Fibroblast of villous mesenchyme (primary cell): ENCODE measurements at regions not wholly inside any gene's neighbourhood (a gene's known extent, or its start where the extent isn't known, plus 50 kb on each side); places are given as distances from the start of the nearest gene placed in this dataset.
"Not testable (repeated sequence)": the region's sequence is repeated elsewhere in the genome, so short reads cannot be mapped to it uniquely, and the experiment has no call there.

Experiments
- DNase-seq: peaks from one replicate; pipeline ENCODE4 v3.0.0-alpha.2; 2010; ENCODE audit warnings: low read depth
- H3K4me3 ChIP-seq: 2 replicates; pipeline ENCODE4 v1.5.1; 2011; ENCODE audit warnings: low read depth, mild to moderate bottlenecking, low read length
- TF ChIP-seq, protein P1 (sequence below): IDR thresholded peaks from 2 replicates; pipeline ENCODE4 v1.5.1; 2012; ENCODE audit warnings: low read depth, mild to moderate bottlenecking, low read length; ENCODE audit not compliant: insufficient read depth

DNA sequence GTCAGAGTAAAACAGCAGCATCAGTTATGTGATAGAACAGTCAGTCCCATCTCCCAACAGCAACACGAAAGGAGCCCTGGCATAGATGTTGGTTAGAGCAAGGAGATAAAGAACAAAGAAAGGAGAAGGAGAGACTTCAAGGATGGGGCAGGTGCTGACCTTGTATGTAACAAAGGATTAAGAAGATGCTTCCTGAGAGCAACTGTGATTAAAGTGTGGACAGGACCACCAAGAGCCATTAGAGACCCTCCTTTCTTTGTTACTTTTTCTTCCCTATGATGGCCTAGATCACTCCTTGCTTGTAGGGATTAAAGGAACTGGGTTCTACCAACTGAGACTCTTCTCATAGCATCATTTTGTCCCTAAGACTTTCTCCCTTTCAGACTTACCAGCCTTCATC lies 75.2 kb upstream of the GPR6 start:
- TF ChIP-seq, protein P1, sequence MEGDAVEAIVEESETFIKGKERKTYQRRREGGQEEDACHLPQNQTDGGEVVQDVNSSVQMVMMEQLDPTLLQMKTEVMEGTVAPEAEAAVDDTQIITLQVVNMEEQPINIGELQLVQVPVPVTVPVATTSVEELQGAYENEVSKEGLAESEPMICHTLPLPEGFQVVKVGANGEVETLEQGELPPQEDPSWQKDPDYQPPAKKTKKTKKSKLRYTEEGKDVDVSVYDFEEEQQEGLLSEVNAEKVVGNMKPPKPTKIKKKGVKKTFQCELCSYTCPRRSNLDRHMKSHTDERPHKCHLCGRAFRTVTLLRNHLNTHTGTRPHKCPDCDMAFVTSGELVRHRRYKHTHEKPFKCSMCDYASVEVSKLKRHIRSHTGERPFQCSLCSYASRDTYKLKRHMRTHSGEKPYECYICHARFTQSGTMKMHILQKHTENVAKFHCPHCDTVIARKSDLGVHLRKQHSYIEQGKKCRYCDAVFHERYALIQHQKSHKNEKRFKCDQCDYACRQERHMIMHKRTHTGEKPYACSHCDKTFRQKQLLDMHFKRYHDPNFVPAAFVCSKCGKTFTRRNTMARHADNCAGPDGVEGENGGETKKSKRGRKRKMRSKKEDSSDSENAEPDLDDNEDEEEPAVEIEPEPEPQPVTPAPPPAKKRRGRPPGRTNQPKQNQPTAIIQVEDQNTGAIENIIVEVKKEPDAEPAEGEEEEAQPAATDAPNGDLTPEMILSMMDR = no peak
- no peak overlapping the region for H3K4me3 ChIP-seq
- no peak for DNase-seq

GRCh38 chr6:109910571-109910970 lies 67.5 kb upstream of the GPR6 start:
- TF ChIP-seq, protein P1 = no peak
- H3K4me3 ChIP-seq = no peak overlapping the region
- no peak for DNase-seq

GRCh38 chr6:109912118-109912517 lies 66.0 kb upstream of the GPR6 start:
- H3K4me3 ChIP-seq = no peak overlapping the region
- TF ChIP-seq, protein P1 = no peak
- DNase-seq = no peak

DNA sequence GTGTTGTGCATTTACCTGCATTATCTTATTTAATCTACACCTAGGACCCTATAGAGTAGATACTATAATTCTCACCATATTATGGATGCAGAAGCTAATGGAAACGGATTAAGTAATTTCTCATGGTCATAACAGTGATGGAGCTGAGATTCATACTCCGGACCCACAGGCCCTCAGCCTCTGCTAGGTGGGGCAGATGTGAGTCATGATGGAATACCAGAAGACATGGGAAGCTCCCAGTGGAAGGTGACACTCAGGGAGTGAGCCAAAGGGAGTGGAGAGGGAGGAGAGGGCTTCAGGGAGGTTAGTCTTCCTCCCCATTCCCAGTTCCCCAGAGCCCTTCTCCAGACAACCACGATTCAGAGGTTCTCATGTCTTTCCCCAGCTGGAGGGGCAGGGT lies 65.2 kb upstream of the GPR6 start:
- H3K4me3 ChIP-seq = no peak overlapping the region
- DNase-seq = no peak
- TF ChIP-seq, protein P1 = no peak

DNA sequence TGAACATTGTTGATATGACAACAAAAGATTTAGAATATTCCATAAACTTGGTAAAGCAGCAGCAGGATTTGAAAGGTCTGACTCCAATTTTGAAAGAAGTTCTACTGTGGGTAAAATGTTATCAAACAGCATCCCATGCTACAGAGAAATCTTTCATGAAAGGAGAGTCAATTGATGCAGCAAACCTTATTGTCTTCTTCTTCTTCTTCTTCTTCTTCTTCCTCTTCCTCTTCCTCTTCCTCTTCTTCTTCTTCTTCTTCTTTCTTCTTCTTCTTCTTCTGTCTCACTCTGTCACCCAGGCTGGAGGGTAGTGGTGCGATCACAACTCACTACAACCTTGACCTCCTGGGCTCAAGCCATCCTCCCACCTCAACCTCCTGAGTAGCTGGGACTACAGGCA lies 62.4 kb upstream of the GPR6 start:
- DNase-seq, H3K4me3 ChIP-seq: not testable (repeated sequence)

GRCh38 chr6:109916759-109917158 lies 61.4 kb upstream of the GPR6 start:
- TF ChIP-seq, protein P1 = no peak
- DNase-seq = no peak
- H3K4me3 ChIP-seq = no peak overlapping the region

DNA sequence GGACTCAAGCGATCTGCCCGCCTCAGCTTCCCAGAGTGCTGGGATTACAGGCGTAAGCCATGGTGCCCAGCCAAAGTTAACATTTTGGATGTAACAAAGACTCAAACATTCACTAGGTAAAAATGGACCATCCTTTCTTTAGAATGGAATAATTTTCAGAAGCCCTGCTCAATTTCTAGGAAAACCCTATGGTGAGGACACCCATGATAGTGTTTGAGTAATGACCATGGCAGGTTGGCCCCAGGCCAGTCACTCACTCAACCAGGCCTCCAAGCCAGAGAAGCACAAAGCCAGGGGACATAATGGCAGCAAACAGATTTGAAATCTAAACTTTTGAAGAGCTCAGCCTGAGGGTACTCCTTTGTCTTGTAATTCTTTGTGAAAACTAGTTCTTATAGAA lies 59.9 kb upstream of the GPR6 start:
- DNase-seq = no peak
- TF ChIP-seq, protein P1 = no peak
- no peak overlapping the region for H3K4me3 ChIP-seq

DNA sequence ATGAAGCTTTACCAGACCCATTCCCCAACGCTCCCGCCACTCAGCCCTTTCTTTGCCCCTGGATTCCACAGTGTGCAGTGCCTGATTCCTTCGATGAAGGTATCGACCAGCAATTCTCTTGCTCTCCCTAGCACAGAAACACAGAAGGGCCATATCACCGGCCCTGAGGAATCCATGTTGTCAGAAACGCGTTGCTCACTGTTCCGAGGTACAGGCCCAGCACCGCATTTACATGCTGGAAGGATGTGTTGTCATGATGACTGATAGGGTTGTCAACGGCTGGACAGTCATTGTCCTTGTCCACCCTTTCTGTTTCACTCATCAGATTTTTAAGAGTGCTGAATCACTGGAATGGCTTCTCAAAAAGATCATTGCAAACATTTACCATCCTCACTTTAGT lies 57.2 kb upstream of the GPR6 start:
- no peak overlapping the region for H3K4me3 ChIP-seq
- no peak for DNase-seq
- TF ChIP-seq, protein P1 = no peak
